ENCODE measurements at regions not wholly inside any gene's neighbourhood (a gene's known extent, or its start where the extent isn't known, plus 50 kb on each side); places are given as distances from the start of the nearest gene placed in this dataset.

DNA sequence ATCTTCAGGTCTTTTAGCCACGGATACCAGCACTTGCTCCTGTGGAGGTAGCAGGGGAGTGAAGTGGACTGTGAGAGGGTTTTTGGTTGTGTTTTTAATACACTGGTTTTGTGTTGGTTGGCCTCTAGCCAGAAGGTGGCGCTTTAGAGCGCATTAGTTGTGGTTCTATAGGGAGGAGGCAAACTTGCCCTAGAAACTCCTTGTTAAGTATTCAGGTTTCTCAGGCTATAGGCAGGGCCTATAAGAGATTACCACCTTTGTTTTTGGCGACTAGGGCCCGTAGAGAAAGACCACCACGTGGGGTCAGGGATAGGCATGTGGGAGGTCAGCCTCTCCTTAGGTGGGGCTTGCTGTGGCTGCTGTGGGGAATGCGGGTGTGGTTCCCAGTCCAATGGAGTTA is 221.6 kb upstream of the SPANXN4 start:
- TF ChIP-seq, protein P1, sequence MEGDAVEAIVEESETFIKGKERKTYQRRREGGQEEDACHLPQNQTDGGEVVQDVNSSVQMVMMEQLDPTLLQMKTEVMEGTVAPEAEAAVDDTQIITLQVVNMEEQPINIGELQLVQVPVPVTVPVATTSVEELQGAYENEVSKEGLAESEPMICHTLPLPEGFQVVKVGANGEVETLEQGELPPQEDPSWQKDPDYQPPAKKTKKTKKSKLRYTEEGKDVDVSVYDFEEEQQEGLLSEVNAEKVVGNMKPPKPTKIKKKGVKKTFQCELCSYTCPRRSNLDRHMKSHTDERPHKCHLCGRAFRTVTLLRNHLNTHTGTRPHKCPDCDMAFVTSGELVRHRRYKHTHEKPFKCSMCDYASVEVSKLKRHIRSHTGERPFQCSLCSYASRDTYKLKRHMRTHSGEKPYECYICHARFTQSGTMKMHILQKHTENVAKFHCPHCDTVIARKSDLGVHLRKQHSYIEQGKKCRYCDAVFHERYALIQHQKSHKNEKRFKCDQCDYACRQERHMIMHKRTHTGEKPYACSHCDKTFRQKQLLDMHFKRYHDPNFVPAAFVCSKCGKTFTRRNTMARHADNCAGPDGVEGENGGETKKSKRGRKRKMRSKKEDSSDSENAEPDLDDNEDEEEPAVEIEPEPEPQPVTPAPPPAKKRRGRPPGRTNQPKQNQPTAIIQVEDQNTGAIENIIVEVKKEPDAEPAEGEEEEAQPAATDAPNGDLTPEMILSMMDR (IDR thresholded peaks at IDR 0.05) = no peak
- no peak overlapping the region for H3K27ac Mint-ChIP-seq
- no peaks in the 10 kb centered on the region for H3K4me1 Mint-ChIP-seq
- no peaks in the 10 kb centered on the region for H3K27me3 Mint-ChIP-seq
- H3K4me3 Mint-ChIP-seq = no peak overlapping the region
- POLR2A ChIA-PET = no interaction called here
- no peaks in the 10 kb centered on the region for H3K9me3 Mint-ChIP-seq
- CTCF ChIA-PET = no interaction called here
- intact Hi-C loops (cut with micrococcal nuclease) = no loop called here
- no peaks in the 10 kb centered on the region for H3K36me3 Mint-ChIP-seq (ENCODE audit: low read depth)
- DNase-seq = no peak
- ATAC-seq (ENCODE audit: low read depth) = no peak

GRCh38 chrX:142819461-142819860 is 206.3 kb upstream of the SPANXN4 start:
- H3K36me3 Mint-ChIP-seq (ENCODE audit: low read depth) = no peaks in the 10 kb centered on the region
- intact Hi-C loops (cut with micrococcal nuclease) = no loop called here
- ChIA-PET CTCF (no interaction called here), POLR2A (no interaction called here)
- DNase-seq = no peak
- no peaks in the 10 kb centered on the region for H3K4me1 Mint-ChIP-seq
- TF ChIP-seq, protein P1 (IDR thresholded peaks at IDR 0.05) = no peak
- no peaks in the 10 kb centered on the region for H3K27me3 Mint-ChIP-seq
- H3K9me3 Mint-ChIP-seq = peaks cover 2% of the 10 kb centered on the region
- no peak overlapping the region for H3K27ac Mint-ChIP-seq
- no peak overlapping the region for H3K4me3 Mint-ChIP-seq
- no peak for ATAC-seq (ENCODE audit: low read depth)

DNA sequence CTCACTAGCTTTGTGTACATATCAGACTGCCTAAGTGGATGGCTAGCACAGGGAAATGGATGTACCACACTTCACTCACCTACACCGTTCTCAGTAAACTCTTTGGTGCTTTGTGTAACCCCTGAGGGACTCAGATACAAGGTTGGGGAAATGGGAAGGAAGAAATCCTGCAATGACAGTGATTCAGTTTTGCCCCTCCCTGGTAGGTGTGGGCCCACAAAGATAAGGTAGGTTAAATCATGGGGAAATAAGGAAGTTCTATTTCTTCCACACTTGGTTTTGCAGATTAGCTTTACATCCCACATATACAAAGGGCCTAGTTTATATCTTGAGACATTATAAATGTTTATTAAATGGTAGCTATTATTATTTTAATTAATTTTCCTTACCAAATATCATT is 197.6 kb upstream of the SPANXN4 start:
- H3K9me3 Mint-ChIP-seq = no peaks in the 10 kb centered on the region
- intact Hi-C loops (cut with micrococcal nuclease) = no loop called here
- CTCF ChIA-PET = interaction anchor here (0.6 kb wide), 1 partner anchor 124 kb away, joined by 3 read pairs; no protein-coding TSS in a partner anchor
- no peaks in the 10 kb centered on the region for H3K4me1 Mint-ChIP-seq
- H3K36me3 Mint-ChIP-seq (ENCODE audit: low read depth) = no peaks in the 10 kb centered on the region
- no peak overlapping the region for H3K4me3 Mint-ChIP-seq
- no peak overlapping the region for H3K27ac Mint-ChIP-seq
- DNase-seq (no peak), ATAC-seq (ENCODE audit: low read depth) (no peak)
- POLR2A ChIA-PET = no interaction called here
- H3K27me3 Mint-ChIP-seq = no peaks in the 10 kb centered on the region
- TF ChIP-seq, protein P1 (IDR thresholded peaks at IDR 0.05) = no peak

DNA sequence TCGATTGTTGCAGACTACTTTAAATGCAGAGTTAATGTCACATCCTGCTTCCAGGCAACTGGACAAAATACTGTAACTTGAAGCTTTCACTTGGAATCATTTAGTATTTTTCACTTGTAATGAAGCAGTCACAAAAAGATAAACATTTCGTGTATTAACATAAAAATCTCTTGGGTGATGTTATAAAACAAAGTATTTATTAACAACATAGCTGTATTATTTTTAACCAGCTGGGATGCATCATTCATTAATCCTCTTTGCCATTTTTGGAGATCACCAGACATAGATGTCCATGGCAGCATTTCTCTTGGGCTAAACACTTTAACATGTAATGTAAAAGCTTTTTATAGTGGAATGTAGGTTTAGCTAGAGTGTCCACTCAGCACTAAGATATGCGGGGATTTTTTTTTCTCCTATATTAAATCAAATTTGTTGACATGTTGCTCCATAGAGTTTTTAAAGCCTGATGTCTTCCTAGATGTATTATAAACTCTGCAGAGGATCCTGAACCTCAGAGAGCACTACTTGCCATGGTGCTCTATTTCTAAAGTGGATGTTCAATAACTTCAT is 193.7 kb upstream of the SPANXN4 start:
- Mint-ChIP-seq H3K27ac (no peak overlapping the region), H3K36me3 (ENCODE audit: low read depth) (no peaks in the 10 kb centered on the region), H3K9me3 (no peaks in the 10 kb centered on the region), H3K4me1 (no peaks in the 10 kb centered on the region), H3K4me3 (no peak overlapping the region), H3K27me3 (no peaks in the 10 kb centered on the region)
- DNase-seq = no peak
- TF ChIP-seq, protein P1 (IDR thresholded peaks at IDR 0.05) = no peak
- CTCF ChIA-PET = no interaction called here
- intact Hi-C loops (cut with micrococcal nuclease) = no loop called here
- POLR2A ChIA-PET = no interaction called here
- ATAC-seq (ENCODE audit: low read depth) = no peak

- ATAC-seq (ENCODE audit: low read depth) (no peak), DNase-seq (no peak)
- intact Hi-C loops (cut with micrococcal nuclease) = no loop called here
- TF ChIP-seq, protein P1 (IDR thresholded peaks at IDR 0.05) = no peak
- H3K4me1 Mint-ChIP-seq = no peaks in the 10 kb centered on the region
- ChIA-PET POLR2A (no interaction called here), CTCF (no interaction called here)
- no peak overlapping the region for H3K4me3 Mint-ChIP-seq
- H3K9me3 Mint-ChIP-seq = no peaks in the 10 kb centered on the region
- H3K27ac Mint-ChIP-seq = no peak overlapping the region
- H3K27me3 Mint-ChIP-seq = no peaks in the 10 kb centered on the region
- no peaks in the 10 kb centered on the region for H3K36me3 Mint-ChIP-seq (ENCODE audit: low read depth)
Measured at GRCh38 chrX:142854970-142855369, 170.8 kb upstream of the SPANXN4 start.

Data from activated B cell treated with CpG ODN at 0.5 μM for 24 hours (primary cell).